ENCODE measurements at regions not wholly inside any gene's neighbourhood (a gene's known extent, or its start where the extent isn't known, plus 50 kb on each side); places are given as distances from the start of the nearest gene placed in this dataset.

GRCh38 chr15:46941241-46941640 lies 776.1 kb upstream of the SEMA6D start:
- Histone ChIP-seq H3K23me2 (ENCODE audit: low read depth, low read length) (no peaks in the 10 kb centered on the region), H3K18ac (ENCODE audit: extremely low read depth, low read length) (no peak overlapping the region), H3K4me3 (ENCODE audit: extremely low read depth in 1 of 4, insufficient read depth in 2 of 4, low read depth in 3 of 4, low read length in 4 of 4) (no peak overlapping the region), H2BK5ac (ENCODE audit: low read depth, low read length) (no peak overlapping the region), H3K56ac (replicated peaks; ENCODE audit: insufficient read length, low read depth, low read length) (no peak overlapping the region), H4K8ac (ENCODE audit: extremely low read depth, insufficient read depth, low read length) (no peak overlapping the region), H2BK120ac (replicated peaks; ENCODE audit: low read depth, low read length) (no peak overlapping the region), H4K91ac (replicated peaks; ENCODE audit: insufficient read length, low read length) (no peak overlapping the region), H2AK5ac (ENCODE audit: low read depth, low read length) (no peak overlapping the region), H3K79me1 (ENCODE audit: low read depth, low read length) (no peaks in the 10 kb centered on the region), H3K36me3 (ENCODE audit: control insufficient read depth in 2 of 4, insufficient read depth in 4 of 4, low read length in 3 of 4) (no peaks in the 10 kb centered on the region), H3K79me2 (ENCODE audit: control insufficient read depth in 1 of 2, insufficient read depth in 2 of 2, low read length in 2 of 2) (no peaks in the 10 kb centered on the region), H3K27ac (ENCODE audit: low read depth, low read length) (no peak overlapping the region), H3K23ac (ENCODE audit: insufficient read length) (no peak overlapping the region), H3K14ac (ENCODE audit: insufficient read length) (no peak overlapping the region), H2BK20ac (ENCODE audit: low read length) (no peak overlapping the region), H2BK12ac (ENCODE audit: low read depth, low read length) (no peak overlapping the region), H3K9ac (replicated peaks in 1 of 4; ENCODE audit: extremely low read depth in 1 of 4, low read depth in 3 of 4, low read length in 3 of 4) (no peak overlapping the region), H3K9me3 (ENCODE audit: insufficient read depth in 2 of 2, low read depth in 1 of 2, low read length in 1 of 2) (no peaks in the 10 kb centered on the region), H3K4ac (replicated peaks; ENCODE audit: insufficient read length, low read depth, low read length) (no peak overlapping the region), H3K27me3 (replicated peaks in 1 of 4; ENCODE audit: control insufficient read depth in 3 of 4, extremely low read depth in 1 of 4, insufficient read depth in 3 of 4, low read length in 3 of 4) (no peaks in the 10 kb centered on the region), H3K4me2 (ENCODE audit: insufficient read depth in 1 of 2, low read depth in 2 of 2, low read length in 2 of 2) (no peak overlapping the region), H2BK15ac (ENCODE audit: low read length) (no peak overlapping the region), H2AFZ (ENCODE audit: low read length) (no peak overlapping the region), H4K20me1 (replicated peaks in 1 of 2; ENCODE audit: control insufficient read depth in 1 of 2, insufficient read depth in 2 of 2, low read length in 2 of 2) (no peaks in the 10 kb centered on the region), H3K4me1 (replicated peaks in 1 of 4; ENCODE audit: control insufficient read depth in 3 of 4, insufficient read depth in 4 of 4, low read length in 3 of 4) (no peaks in the 10 kb centered on the region), H4K5ac (ENCODE audit: insufficient read length, low read depth, low read length) (no peak overlapping the region)
- TF ChIP-seq CBX5 (IDR thresholded peaks at IDR 0.05; ENCODE audit: low read depth, low read length) (no peak), CEBPB (IDR thresholded peaks at IDR 0.05; ENCODE audit: low read depth, low read length) (no peak), GTF2F1 (IDR thresholded peaks at IDR 0.05; ENCODE audit: borderline replicate concordance, low read depth, low read length) (no peak), EP300 (IDR thresholded peaks at IDR 0.05; ENCODE audit: borderline replicate concordance in 1 of 2, low read depth in 2 of 2, low read length in 2 of 2) (no peak), CTCF (IDR thresholded peaks at IDR 0.05; ENCODE audit: control extremely low read depth in 1 of 3, insufficient read depth in 1 of 3, low read depth in 1 of 3, low read length in 3 of 3) (no peak), NANOG (IDR thresholded peaks at IDR 0.05; ENCODE audit: insufficient read depth, low read depth, low read length, poor library complexity, severe bottlenecking) (no peak), CREB1 (IDR thresholded peaks at IDR 0.05) (no peak), POLR2AphosphoS5 (IDR thresholded peaks at IDR 0.05; ENCODE audit: low read depth, low read length) (no peak), BACH1 (IDR thresholded peaks at IDR 0.05; ENCODE audit: low read length) (no peak)
- DNase-seq (ENCODE audit: low read depth in 1 of 2, low spot score in 2 of 2) (no peak), FAIRE-seq (no peak)
- ChIA-PET POLR2A (ENCODE audit: partially characterized antibody) (no interaction called here), CTCF (ENCODE audit: partially characterized antibody) (no interaction called here)
- 92% methylated on average over 1 of the region's 1 CpG; no CpG with 5 or more reads in 1 of the 2 experiments for WGBS, 2 experiments (ENCODE audit: extremely low coverage in 1 of 2, insufficient coverage in 1 of 2, insufficient read length in 1 of 2, insufficient replicate concordance in 2 of 2, low coverage in 1 of 2, low lambda C conversion rate in 2 of 2, missing lambda C conversion rate in 1 of 2)

All from H1 (cell line).